B cell (primary cell): ENCODE measurements at regions not wholly inside any gene's neighbourhood (a gene's known extent, or its start where the extent isn't known, plus 50 kb on each side); places are given as distances from the start of the nearest gene placed in this dataset.

Source experiments
- ATAC-seq: fragments of 200-7000 bp; cut with Tn5 transposase; one replicate; pipeline ENCODE4 v1.10.0; 2021; ENCODE audit warnings: low read depth, mild to moderate bottlenecking, moderate number of reproducible peaks, moderate library complexity
- CTCF ChIA-PET: fragments of 350-600 bp; sonication (Branson Sonifier 250); formaldehyde crosslinking; loops from one replicate; lab custom pipeline; 2021; ENCODE audit warnings: antibody characterized with exemption, inconsistent platforms; lab: Charles Lee
- POLR2A ChIA-PET: fragments of 350-600 bp; sonication (Branson Sonifier 250); formaldehyde crosslinking; loops from one replicate; lab custom pipeline; 2021; ENCODE audit warnings: antibody characterized with exemption; lab: Charles Lee
- DNase-seq: peaks from one replicate; pipeline ENCODE4 v3.0.0; 2013
- H2AFZ ChIP-seq: 2 replicates; pipeline ENCODE4 v1.6.1; 2012; ENCODE audit warnings: mild to moderate bottlenecking, low read depth, low read length; ENCODE audit not compliant: insufficient read depth, poor library complexity, severe bottlenecking
- H3K27ac ChIP-seq, 2 donors: 1 replicate in 1 of 2; 2 replicates in 1 of 2; pipeline ENCODE4 v1.5.1; 2012 to 2013; ENCODE audit warnings: low read length in 2 of 2, mild to moderate bottlenecking in 2 of 2, moderate library complexity in 1 of 2
- H3K27me3 ChIP-seq, 4 experiments: fragments of 200-600 bp in 1 of 4; sonication (generic) in 1 of 4; replicated peaks in 1 of 4; 1 replicate in 2 of 4; 2 replicates in 2 of 4; pipeline versions ENCODE4 v1.6.1 to v1.7.0; 2013 to 2016; ENCODE audit warnings: low read length in 3 of 4, mild to moderate bottlenecking in 2 of 4, mixed read lengths in 1 of 4, moderate library complexity in 1 of 4; ENCODE audit not compliant: insufficient read depth in 4 of 4, control insufficient read depth in 3 of 4; ENCODE audit errors: control extremely low read depth in 1 of 4
- H3K36me3 ChIP-seq, 2 experiments: replicated peaks in 1 of 2; 1 replicate in 1 of 2; 2 replicates in 1 of 2; pipeline versions ENCODE4 v1.6.1 to v1.7.1; 2013; ENCODE audit warnings: low read length in 1 of 2; ENCODE audit not compliant: insufficient read depth in 2 of 2, control insufficient read depth in 1 of 2; ENCODE audit errors: control extremely low read depth in 1 of 2, extremely low read depth in 1 of 2
- H3K4me1 ChIP-seq, 2 donors: fragments of 200-600 bp in 1 of 2; sonication (generic) in 1 of 2; 1 replicate in 1 of 2; 2 replicates in 1 of 2; pipeline versions ENCODE4 v1.5.1 to v1.6.1; 2013 to 2017; ENCODE audit warnings: low read length in 2 of 2; ENCODE audit not compliant: control insufficient read depth in 2 of 2, insufficient read depth in 2 of 2
- H3K4me2 ChIP-seq: replicated peaks from 2 replicates; pipeline ENCODE3; 2012; ENCODE audit warnings: mild to moderate bottlenecking, low read depth, low read length; ENCODE audit not compliant: poor library complexity, severe bottlenecking
- H3K4me3 ChIP-seq, 5 experiments: fragments of 200-600 bp in 1 of 5; sonication (generic) in 1 of 5; 1 replicate in 3 of 5; 2 replicates in 2 of 5; pipeline versions ENCODE4 v1.5.1 to v1.7.0; 2011 to 2016; ENCODE audit warnings: low read length in 4 of 5, mild to moderate bottlenecking in 4 of 5, low read depth in 2 of 5, control low read depth in 1 of 5, moderate library complexity in 1 of 5; ENCODE audit not compliant: insufficient read depth in 1 of 5; ENCODE audit errors: control extremely low read depth in 1 of 5, extremely low read depth in 1 of 5
- H3K79me2 ChIP-seq: fragments of 200-600 bp; sonication (generic); one replicate; pipeline ENCODE4 v1.6.0; 2016; ENCODE audit warnings: low read length; ENCODE audit not compliant: control insufficient read depth, insufficient read depth
- H3K9ac ChIP-seq: fragments of 200-600 bp; sonication (generic); 2 replicates; pipeline ENCODE4 v1.6.1; 2017; ENCODE audit warnings: mild to moderate bottlenecking, low read length, moderate library complexity
- H3K9me3 ChIP-seq, 3 donors: one replicate each; pipeline versions ENCODE4 v1.6.1 to v1.7.1; 2013; ENCODE audit warnings: low read length in 2 of 3; ENCODE audit not compliant: control insufficient read depth in 2 of 3, insufficient read depth in 1 of 3; ENCODE audit errors: control extremely low read depth in 1 of 3
- H4K20me1 ChIP-seq: 2 replicates; pipeline ENCODE4 v1.6.0; 2012; ENCODE audit warnings: mild to moderate bottlenecking, low read length; ENCODE audit not compliant: insufficient read depth, control insufficient read depth, poor library complexity, severe bottlenecking
- H3K27ac Mint-ChIP-seq: one replicate; pipeline ENCODE4 v1.8.0; 2021; ENCODE audit warnings: mixed read lengths
- H3K27me3 Mint-ChIP-seq: one replicate; pipeline ENCODE4 v1.8.0; 2021; ENCODE audit warnings: mixed read lengths
- H3K4me1 Mint-ChIP-seq: one replicate; pipeline ENCODE4 v1.8.0; 2021; ENCODE audit warnings: mixed read lengths
- H3K4me3 Mint-ChIP-seq: one replicate; pipeline ENCODE4 v1.8.0; 2021; ENCODE audit warnings: mixed read lengths
- H3K9me3 Mint-ChIP-seq: one replicate; pipeline ENCODE4 v1.8.0; 2022; ENCODE audit warnings: mixed read lengths; ENCODE audit not compliant: insufficient read depth
- CTCF ChIP-seq: fragments of 200-600 bp; IDR thresholded peaks from one replicate; pipeline ENCODE4 v1.8.0; 2022; ENCODE audit warnings: antibody characterized with exemption, mild to moderate bottlenecking
- EZH2 ChIP-seq: IDR thresholded peaks from 2 replicates; pipeline ENCODE4 v1.6.1; 2012; ENCODE audit warnings: borderline replicate concordance, low read depth, mild to moderate bottlenecking, moderate library complexity, low read length; ENCODE audit not compliant: insufficient read depth, poor library complexity, severe bottlenecking
- WGBS: methylation state at CpG from one replicate; pipeline ENCODE4 v1.1.5; 2013; ENCODE audit warnings: missing lambda C conversion rate; ENCODE audit not compliant: insufficient coverage; 5-methylcytosine and 5-hydroxymethylcytosine counted together
- intact Hi-C: fragments of 100-400 bp; cut with micrococcal nuclease; formaldehyde crosslinking; loops from one replicate; pipeline ENCODE4 v1.10.0; 2022

- H3K9me3 Mint-ChIP-seq = no peaks in the 10 kb centered on the region
- no peak overlapping the region for H3K4me3 Mint-ChIP-seq
- ATAC-seq (no peak), DNase-seq (no peak)
- H3K9ac ChIP-seq = no peak overlapping the region
- POLR2A ChIA-PET = no interaction called here
- no CpG with 5 or more reads among the region's 2 CpGs for WGBS
- no peaks in the 10 kb centered on the region for H3K27me3 ChIP-seq
- H4K20me1 ChIP-seq = no peaks in the 10 kb centered on the region
- TF ChIP-seq EZH2 = no peak
- CTCF ChIA-PET = no interaction called here
- H3K36me3 ChIP-seq = no peaks in the 10 kb centered on the region
- intact Hi-C loops = no loop called here
- no peaks in the 10 kb centered on the region for H3K9me3 ChIP-seq
- no peaks in the 10 kb centered on the region for H3K4me1 Mint-ChIP-seq
- no peak overlapping the region for H3K4me3 ChIP-seq
- H3K27ac ChIP-seq = no peak overlapping the region
- H3K27ac Mint-ChIP-seq = no peak overlapping the region
- no peak overlapping the region for H3K4me2 ChIP-seq
- H3K4me1 ChIP-seq = no peaks in the 10 kb centered on the region
- no peak overlapping the region for H2AFZ ChIP-seq
- H3K27me3 Mint-ChIP-seq = peaks cover 15% of the 10 kb centered on the region
- no peaks in the 10 kb centered on the region for H3K79me2 ChIP-seq
Observed at GRCh38 chr5:175380701-175381100, 63.3 kb downstream of the DRD1 start.

- Histone ChIP-seq H3K36me3 (no peaks in the 10 kb centered on the region), H3K27me3 (peaks cover 0 to 3% (median 0%) of the 10 kb centered on the region in 4 experiments), H4K20me1 (no peaks in the 10 kb centered on the region), H3K9me3 (no peaks in the 10 kb centered on the region), H3K4me2 (no peak overlapping the region), H3K27ac (no peak overlapping the region), H3K79me2 (no peaks in the 10 kb centered on the region), H3K4me1 (no peaks in the 10 kb centered on the region), H3K4me3 (no peak overlapping the region), H2AFZ (no peak overlapping the region), H3K9ac (no peak overlapping the region)
- POLR2A ChIA-PET = no interaction called here
- CTCF ChIA-PET = no interaction called here
- ATAC-seq = no peak
- H3K4me1 Mint-ChIP-seq = no peaks in the 10 kb centered on the region
- peaks cover 20% of the 10 kb centered on the region for H3K27me3 Mint-ChIP-seq
- TF ChIP-seq EZH2 (no peak), CTCF (no peak)
- no peak for DNase-seq
- no peak overlapping the region for H3K27ac Mint-ChIP-seq
- H3K4me3 Mint-ChIP-seq = no peak overlapping the region
- no CpG with 5 or more reads among the region's 1 CpG for WGBS
- H3K9me3 Mint-ChIP-seq = no peaks in the 10 kb centered on the region
- intact Hi-C loops = no loop called here
Observed at GRCh38 chr5:175379867-175380266, 64.1 kb downstream of the DRD1 start.
